GM18873 (cell line): ENCODE measurements at regions not wholly inside any gene's neighbourhood (a gene's known extent, or its start where the extent isn't known, plus 50 kb on each side); places are given as distances from the start of the nearest gene placed in this dataset.
"Not testable (repeated sequence)": the region's sequence is repeated elsewhere in the genome, so short reads cannot be mapped to it uniquely, and the experiment has no call there.

Experiments
- ATAC-seq: cut with Tn5 transposase; IDR thresholded peaks from one replicate; pipeline ENCODE4 v1.9.1; 2021; ENCODE audit warnings: mild to moderate bottlenecking, moderate library complexity, moderate number of reproducible peaks; ENCODE audit not compliant: unreplicated experiment, low FRiP score

DNA sequence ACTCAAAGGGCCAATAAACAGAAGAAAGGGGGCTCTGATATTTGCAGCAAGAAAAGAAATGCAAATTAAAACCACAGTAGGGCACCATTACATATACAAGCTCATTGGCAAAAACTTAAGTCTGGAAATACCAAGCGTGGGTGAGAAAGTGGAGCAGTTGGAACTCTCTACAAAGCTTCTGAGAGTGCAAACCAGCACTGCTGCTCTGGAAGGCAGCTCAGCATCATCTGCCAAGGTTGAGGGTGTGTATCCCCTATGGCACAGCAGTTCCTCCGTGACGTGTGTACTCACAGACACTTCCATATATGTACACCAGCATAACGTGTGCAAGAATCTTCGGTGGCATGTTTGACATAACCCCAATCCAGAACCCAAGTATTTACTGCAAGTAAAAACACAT is 271.0 kb upstream of the ATP10A start:
- ATAC-seq: no peak

DNA sequence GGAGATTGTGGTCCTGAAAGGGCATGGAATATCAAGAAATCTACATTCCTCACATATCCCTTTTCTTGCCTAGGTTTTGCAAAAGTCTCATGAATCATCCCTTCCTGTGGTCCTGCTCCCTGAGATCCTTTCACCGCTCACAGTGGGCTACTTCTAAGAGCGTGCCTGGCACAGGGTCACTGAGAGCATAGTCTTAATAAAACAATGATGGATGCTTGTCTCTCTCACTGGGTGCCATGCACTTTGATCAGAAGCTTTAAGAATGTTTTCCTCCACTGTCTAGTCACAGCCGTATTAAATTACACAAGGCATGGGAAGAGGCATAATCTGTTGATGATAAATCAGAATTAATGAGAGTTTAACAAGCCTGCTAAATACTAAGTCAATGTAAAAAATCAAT is 269.7 kb upstream of the ATP10A start:
- ATAC-seq: no peak

DNA sequence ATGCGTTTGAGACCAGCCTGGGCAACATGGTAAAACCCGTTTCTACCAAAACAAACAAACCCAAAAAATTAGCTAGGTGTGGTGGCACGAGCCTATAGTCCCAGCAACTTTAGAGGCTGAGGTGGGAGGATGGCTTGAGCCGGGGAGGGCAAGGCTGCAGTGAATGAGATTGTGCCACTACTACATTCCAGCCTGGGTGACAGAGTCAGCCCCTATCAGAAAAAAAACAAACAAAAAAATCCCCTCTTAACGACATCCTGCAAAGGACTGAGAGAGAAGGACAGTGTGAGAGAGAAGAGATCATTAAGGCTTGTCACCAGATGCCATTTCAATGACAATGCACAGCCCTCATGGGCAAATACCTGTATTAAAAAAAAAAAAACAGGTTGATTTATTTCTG is 266.7 kb upstream of the ATP10A start:
- ATAC-seq: no peak

DNA sequence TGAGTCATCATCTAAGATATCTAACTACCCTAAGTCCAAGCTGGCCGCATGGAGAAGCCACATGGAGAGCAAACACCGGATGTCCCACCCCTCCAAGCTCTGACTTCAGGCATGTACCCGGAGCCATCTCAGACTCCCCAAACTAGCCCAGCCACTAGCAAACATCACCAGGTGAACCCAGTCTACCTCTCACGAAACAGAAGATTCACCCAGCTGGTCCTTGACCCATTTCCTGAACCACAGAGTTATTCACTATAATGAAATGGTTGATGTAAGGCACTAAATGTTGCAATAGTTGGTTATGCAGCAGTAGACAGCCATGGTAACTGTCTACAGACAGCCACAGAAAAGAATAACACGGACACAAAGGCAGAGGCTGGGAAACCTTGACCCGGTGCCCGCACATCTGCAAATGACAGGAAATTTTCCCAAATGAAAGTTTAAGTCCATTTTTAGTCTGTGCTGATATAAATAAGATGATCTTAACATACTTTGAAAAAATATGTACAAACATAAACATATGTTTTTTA is 265.5 kb upstream of the ATP10A start:
- no peak for ATAC-seq

DNA sequence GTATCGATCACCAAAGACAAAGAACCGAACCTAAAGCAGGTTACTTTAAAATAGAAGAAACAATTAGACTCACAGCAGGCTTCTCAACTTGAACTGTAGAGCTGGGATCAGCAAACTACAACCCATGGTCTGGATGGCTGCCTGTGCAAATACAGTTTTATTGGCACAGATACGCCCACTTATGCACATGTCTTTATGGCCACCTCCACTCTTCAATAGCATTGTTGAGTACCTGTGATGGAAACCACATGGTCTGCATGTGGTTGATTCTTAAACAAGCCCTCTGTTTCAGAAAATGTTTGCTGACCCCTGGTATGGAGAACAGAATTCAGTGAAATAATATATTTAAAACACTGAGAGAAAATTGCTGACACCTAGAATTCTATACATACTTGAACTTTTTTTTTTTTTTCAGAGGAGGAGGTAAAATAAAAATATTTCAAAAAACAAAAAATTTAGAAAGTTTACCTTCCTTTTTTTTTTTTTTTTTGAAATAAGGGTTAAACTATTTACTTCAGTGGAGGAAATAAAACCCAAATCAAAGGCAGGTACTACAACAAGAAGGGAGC is 263.8 kb upstream of the ATP10A start:
- ATAC-seq: no peak

DNA sequence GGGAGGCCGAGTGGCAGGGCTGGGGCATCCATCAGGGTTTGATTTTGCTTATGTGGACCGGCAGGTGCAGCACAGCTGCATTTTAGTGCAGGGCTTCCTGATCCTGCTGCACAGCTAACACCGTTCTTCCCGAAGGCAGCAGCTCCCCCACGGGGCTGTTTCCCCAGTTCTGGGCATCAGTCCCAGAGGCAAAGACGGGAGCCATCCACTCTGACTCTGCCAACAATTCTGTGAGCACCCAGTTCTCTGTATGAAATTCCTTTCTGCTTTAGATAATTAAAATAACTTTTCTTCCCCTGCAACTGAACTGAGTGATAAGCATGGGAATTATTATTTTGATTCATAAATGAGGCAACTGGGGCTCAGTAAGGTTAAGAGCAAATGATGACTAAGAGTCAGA is 262.9 kb upstream of the ATP10A start:
- no peak for ATAC-seq

DNA sequence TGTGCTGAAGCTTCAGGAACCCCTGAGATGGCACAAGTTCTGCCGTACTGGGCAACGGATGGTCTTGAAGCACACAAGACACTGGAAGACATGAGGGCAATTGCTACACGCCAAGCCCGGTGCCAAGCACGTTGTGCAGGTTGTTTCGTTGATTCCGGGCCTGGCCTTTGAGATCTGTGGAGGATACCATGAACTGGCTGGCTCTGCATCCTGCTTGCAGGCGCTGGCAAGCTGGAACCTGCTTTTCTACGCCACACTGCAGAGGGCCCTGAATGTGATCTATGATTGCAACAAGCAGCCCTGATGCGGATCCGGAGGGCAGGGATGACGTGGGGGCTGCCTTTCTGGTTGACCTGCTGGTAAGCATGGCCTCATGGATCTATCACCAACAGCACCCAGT is 262.5 kb upstream of the ATP10A start:
- ATAC-seq: no peak

DNA sequence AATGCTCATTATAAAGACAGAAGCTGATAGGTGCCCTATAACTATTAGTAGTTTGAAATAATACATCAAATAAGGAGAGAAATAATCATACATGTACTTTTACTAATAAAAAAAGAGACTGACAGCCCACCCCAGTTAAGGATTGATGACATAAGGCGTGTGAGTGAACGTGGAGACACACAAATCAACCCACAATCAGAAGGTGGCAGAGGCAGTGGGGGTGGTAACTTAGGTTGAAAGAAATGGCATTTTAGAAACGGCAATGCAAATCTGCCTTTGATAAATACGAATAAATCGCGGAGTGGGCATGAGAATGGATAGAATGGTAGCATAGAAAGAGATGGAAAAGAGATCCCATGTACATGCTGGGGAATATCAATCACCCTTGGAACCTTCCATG is 256.2 kb upstream of the ATP10A start:
- no peak for ATAC-seq

DNA sequence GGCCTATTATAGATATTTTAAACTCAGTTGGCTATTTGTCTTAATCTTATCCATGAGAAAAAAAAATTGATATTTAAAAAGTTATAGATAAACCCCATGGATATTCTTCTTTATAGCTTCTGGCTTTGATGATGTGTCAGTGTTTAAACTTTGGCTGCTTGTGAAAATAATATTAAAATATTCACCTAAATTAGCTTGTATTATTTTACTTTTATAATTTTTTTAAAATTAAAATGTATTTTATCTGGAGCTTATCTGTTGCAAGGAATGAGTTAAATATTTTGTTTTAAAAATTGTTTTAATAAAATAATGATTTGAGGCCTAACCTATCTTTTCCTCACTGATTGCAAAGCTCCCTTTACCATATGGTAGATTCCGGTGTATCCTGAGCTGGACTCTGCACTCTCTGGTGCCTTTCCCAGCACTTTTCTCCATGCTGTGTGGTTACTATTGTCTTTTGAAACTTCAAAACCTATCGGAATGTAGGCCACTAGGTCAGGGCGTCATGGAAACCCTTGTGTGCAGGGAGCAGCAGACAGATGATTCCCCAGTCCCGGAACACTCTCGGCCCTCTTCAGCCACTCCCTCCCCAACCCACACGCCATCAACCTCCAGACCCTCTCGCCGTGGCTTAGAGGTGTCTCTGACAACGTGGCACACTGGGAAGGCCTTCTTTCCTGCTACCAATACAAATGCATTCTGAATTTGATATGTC is 252.3 kb upstream of the ATP10A start:
- no peak for ATAC-seq

DNA sequence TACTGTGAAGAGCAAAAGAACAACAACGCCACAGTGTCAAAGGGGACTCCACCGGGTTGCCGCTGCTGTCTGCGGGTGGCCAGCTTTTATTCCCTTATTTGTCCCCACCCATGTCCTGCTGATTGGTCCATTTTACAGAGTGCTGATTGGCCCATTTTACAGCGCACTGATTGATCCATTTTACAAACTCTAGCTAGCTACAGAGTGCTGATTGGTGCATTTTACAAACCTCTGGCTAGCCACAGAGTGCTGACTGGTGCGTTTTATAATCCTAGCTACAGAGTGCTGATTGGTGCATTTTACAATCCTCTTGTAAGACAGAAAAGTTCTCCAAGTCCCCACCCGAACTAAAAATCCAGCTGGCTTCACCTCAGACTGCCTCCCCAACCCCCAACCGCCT is 251.0 kb upstream of the ATP10A start:
- ATAC-seq: not testable (repeated sequence)

DNA sequence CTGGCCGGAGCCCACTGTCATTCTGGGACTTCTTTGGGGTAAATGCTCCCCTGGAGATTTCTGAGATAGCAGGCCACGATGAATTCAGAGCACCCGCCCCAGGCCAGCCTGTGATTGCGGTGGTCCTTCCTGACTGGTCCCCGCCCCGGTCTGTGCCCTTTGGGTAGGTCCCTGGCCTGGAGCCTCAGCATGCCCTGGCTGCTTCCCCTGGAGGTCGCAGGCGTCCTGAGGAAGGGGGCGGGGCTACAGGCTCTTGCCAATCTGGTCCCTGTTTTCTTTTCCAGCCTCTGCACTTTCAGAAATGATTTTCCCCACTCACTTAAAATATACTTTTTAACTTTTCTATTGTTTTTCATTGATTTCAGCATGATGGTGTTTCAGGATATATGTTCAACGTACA is 250.2 kb upstream of the ATP10A start:
- no peak for ATAC-seq

DNA sequence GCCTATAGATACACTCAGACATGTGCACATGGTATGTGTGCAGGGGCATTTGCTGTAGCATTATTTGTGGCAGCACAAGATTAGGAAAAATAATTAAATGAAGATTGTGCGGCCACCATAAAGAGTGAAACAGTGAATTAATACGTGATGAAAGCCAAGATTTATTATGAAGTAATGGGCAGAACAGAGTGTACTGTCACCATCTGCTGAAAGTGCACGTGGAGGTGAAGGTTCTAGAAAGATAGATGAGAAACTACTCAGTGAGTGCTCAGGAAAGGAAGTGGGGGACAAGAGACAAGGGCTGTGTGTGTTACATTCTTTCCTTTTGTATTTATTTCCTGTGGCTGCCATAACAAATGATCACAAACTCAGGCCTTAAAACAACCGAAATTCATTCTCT is 246.1 kb upstream of the ATP10A start:
- ATAC-seq: no peak

DNA sequence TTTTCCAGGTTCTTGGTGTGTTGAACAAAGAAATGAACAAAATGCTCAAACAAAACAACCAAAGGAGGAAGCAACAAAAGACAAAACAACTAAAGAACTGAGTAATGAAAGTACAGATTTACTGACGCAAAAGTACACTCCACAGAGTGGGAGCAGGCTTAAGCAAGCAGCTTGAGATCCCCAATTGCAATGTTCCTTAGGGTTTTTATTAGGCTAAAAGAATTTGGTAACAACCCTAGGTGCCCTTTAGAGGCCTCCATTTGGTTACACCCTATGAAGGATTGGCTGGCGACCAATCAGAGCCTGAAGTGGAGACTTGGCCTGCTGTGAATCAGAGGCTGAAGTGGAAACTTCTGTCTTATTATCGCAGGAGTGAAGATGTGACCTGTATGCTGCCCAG is 243.4 kb upstream of the ATP10A start:
- ATAC-seq: no peak

DNA sequence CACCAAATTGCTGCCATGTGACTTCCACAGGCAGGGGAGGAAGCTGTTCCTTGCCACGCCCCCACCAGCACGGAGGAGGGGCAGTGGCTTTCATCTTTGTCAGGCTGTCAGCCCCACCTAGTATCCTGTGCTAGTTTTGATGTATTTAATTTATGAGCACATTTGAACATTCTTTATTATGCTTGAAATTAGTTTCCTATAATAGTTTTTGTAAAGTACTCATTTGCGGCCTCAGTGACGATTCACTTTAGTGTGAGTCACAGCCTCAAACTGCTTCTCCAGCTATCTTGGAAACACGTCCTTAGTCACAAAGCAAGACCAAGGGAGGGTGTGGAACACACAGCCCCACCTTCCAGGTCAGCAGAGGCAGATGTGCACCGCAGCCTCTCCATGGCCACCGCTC is 239.9 kb upstream of the ATP10A start:
- no peak for ATAC-seq

DNA sequence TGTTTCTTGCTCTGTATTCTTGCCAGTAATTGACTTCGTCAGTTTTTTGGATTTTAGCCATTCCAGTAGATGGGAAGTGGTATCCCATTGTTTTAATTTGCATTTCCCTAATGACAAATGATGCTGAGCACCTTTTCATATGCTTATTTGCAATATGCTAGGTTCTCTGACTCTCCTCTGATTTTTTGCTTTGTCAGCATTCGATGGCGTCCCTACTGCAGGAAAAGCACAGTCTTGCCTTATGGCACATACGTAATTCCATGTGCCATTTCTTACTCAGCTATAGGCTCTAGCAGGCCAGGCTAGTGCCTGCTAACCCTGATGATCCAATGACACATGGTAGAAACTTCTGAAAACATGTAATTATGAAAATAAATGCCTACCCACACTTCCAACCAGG is 239.2 kb upstream of the ATP10A start:
- ATAC-seq: no peak

DNA sequence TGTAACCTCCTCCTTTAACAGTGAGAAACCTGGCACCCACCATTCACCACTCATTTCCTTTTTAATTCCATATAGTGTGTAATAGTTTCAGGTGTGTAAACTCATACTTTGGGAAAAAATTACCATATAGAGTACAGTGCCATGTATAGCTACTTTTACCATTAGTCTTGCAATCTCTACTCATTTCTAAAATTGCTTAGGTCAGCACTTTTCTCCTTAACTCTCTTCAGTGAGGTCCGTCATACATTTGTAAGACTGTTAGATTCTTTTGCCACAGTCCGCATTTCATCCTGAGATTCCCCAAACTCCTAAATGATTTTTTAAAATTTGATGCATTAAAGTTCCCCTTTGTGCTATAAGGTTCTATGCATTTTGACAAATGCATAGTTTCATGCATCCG is 238.3 kb upstream of the ATP10A start:
- ATAC-seq: no peak

DNA sequence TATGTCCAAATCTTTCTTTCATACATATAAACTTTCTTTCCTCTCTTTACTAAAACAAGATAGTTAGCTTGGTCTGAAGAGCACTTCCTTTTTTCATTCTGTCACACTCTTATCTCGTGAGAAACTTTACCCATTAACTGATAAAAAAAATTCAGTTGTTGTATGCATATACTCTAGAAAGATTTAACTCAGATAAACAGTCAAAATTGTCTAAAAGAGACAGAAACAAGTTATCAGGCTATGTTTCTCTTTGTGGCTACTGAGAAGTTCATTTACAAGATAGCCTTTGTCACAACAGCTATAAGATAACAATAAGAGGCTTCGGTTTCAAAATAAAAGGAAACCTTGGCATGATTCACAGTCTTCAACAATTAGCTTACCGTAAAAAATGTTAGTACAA is 235.7 kb upstream of the ATP10A start:
- ATAC-seq: no peak

DNA sequence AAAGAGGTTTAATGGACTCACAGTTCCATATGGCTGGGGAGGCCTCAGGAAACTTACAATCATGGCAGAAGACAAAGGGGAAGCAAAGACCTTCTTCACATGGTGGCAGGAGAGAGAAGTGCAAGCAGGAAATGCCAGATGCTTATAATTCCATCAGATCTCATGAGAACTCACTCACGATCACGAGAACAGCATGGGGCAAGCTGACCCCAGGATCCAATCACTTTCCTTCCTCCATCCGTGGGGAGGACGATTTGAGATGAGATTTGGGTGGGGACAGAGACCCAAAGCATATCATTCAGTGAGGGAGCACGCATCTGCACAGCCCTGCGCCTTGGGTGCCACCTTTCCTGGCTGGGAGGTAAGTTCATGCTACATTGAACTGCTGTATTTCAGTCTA is 234.1 kb upstream of the ATP10A start:
- no peak for ATAC-seq

DNA sequence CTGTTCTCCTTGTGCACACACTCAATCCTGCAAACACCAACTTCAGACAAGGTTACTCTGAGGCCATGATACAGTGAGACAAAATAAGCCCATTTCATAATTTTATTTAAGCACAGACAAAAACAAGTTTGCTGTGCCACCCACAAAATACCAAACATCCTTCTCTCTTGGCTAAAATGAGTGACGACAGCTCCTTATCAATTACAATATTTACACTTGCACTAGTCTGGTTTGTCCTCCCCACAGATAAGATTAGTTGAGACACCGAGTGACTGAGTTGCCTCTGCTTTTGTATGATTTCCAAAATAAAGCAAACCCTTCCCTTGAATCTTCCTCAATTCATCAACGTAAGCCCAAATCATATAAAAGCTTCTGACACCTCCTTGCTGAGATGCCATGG is 233.5 kb upstream of the ATP10A start:
- no peak for ATAC-seq

DNA sequence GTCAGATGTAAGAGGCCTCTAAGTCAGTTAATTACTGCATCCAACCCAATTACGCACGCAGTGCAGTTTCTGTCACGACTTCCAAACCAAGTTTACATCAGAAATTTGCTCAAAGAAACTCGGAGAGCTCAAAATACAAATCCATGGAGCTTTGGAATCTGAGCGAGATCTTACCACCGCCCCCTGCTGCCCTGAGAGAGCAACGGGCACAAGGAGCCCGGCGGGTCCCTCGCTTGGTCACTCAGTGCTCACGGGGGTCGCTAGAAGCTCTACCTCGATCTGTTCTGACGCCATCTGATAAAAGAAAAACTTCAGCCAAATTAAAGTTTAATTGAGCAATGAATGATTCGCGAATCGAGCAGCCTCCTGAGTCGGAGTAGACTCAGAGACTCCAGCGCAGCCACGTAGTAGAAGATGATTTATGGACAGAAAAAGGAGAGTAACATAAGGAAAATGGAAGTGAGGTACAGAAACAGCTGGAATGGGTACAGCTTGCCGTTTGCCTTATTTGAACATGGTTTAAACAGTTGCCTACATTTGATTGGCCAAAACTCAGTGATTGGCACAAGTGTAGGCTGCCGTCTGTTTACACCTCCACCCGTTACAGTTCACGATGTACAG is 232.7 kb upstream of the ATP10A start:
- ATAC-seq: no peak

DNA sequence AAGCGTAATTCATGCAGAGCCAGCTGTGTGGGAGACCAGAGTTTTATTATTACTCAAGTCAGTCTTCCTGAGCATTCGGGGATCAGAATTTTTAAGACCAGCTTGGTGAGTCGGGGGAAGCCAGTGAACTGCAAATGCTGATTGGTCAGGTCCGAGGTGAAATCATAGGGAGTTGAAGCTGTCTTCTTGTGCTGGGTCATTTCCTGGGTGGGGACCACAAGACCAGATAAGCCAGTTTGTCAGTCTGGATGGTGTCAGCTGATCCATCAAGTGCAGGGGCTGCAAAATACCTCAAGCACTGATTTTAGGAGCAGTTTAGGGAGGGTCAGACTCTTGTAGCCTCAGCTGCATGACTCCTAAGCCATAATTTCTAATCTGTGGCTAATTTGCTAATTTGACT is 228.1 kb upstream of the ATP10A start:
- ATAC-seq: no peak

DNA sequence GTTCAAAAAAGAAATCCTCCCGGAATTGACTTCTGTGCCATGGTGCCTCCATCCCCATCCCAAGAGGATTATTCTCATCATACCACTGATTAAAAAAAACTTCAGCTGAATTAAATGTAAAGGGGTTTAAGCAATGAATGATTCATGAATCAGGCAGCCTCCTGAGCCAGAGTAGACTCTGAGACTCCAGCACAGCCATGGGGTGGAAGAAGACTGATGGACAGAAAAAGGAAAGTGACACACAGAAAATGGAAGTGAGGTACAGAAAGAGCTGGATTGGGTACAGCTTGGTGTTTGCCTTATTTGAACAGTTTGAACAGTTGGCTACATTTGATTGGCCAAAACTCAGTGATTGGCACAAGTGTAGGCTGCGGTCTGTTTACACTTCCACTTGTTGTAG is 224.8 kb upstream of the ATP10A start:
- no peak for ATAC-seq
